ENCODE measurements at regions not wholly inside any gene's neighbourhood (a gene's known extent, or its start where the extent isn't known, plus 50 kb on each side); places are given as distances from the start of the nearest gene placed in this dataset.
"Not testable (repeated sequence)": the region's sequence is repeated elsewhere in the genome, so short reads cannot be mapped to it uniquely, and the experiment has no call there.

GRCh38 chrX:122835886-122836285, 348.2 kb upstream of the GRIA3 start:
- no peak for DNase-seq

DNA sequence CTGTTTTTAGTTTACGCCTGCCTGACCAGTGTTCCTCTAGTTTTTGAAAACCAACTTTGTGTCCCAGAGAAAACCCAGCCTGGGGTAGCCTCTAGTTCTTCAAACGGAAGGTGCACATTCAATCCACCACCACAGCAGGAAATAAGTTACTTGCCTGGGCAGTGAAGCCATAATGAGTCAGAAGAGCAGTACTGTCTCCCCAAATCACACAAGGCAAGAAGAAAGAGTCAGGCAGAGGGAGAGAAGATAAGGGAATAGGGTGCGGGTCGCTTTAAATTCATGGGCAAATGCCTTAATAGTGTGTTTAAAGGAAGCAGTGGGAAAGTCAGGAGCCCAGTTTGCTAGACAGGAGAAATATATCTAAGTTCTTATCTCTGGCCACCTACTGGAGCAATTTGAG, 333.8 kb upstream of the GRIA3 start:
- no peak for DNase-seq

GRCh38 chrX:122856205-122856604, 327.9 kb upstream of the GRIA3 start:
- DNase-seq: no peak

GRCh38 chrX:122857734-122858133, 326.3 kb upstream of the GRIA3 start:
- DNase-seq: no peak

DNA sequence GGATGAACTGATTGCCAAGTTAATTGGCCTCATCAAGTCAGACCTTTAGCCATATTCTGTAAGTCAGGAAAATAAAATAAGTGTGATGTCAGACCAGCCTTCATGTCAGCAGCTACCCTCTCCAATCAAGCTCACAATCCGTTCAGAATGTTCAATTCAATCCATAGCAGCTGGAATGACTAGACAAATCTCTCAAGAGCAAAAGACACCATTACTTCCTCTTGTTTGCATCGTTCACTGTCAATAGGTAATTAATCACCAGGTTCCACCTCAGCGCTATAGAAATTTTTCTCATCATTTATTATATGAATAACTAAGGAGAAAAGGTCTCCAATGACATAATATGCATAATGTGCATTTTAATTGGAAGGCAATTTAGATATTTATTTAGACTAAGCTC, 321.0 kb upstream of the GRIA3 start:
- DNase-seq: no peak

DNA sequence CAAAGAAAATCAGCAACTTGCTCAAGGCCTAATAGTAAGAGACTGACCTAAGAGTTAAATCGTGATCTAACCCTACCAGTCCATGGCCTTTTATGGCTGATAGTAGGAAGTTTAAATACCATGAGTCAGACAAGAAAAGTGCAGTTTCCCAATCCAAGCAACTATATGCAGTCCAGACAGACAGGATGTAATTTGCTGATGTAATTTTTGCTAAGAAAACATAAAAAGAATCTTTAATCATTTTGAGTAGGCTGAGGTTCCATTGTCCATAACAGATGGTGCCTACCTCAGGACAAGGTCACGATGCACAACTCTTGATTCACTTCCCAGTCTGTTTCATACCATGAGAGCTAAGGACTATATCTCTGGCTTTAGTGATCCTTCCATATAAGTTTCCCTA, 317.5 kb upstream of the GRIA3 start:
- DNase-seq: no peak

DNA sequence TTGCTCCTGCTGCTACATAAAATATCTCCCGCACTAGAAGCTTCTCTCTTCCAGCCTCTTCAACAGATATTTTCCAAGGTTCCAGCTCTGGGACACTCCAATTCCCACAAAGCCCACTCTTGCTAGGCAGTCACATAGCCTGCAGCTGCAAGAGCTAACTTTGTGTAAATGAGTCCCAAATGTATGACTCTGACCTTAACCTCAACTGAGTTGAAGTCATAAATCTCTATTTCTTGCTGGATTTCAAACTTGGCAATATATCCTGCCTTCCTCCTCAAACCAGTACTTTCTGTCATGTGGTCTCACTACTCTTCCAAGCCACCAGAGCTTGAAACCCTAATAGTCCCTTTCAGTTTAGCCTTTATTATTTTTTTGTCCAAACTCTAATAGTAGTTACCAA, 315.4 kb upstream of the GRIA3 start:
- no peak for DNase-seq

- no peak for DNase-seq
These were observed 314.9 kb upstream of the GRIA3 start for GRCh38 chrX:122869171-122869570.

GRCh38 chrX:122878269-122878668, 305.8 kb upstream of the GRIA3 start:
- no peak for DNase-seq

GRCh38 chrX:122880952-122881351, 303.1 kb upstream of the GRIA3 start:
- no peak for DNase-seq

GRCh38 chrX:122890729-122891128, 293.3 kb upstream of the GRIA3 start:
- no peak for DNase-seq

DNA sequence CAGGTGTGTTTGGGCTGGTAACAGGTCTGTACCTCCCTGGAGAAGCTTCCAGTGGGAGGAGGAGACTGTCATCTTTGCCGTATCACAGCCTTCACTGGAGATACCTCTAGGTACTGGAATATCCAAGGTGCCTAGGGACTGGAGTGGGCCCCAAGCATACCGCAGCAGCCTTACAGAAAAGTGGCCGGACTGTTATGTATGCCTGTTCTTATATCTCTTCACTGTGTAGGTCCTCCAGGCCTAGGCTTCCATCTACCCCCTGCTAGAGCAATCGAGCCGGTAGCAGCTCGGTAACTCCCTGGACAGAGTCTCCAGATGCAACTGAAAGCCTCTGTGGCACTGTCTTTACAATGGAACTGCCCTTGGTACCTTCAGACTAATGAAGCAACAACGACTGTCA, 277.4 kb upstream of the GRIA3 start:
- DNase-seq: no peak

DNA sequence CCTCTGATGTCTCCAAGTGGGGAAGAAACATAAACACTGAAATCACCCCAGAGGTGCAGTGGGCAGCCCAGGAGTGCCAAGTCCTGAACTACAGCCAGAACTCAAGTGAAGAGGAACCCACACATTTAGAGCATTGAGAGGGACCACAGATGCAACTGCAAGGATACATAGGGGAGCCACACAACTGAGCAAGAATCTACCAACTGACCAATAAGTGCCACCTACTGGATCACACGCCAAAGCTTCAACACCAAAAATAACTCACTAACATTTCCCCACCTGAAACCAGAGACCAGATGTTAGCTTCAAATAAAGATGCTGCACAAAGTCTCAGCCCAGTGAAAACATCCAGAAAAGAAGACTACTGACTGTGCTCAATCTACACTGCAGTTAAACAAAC, 276.7 kb upstream of the GRIA3 start:
- no peak for DNase-seq

- no peak for DNase-seq
These were observed 273.4 kb upstream of the GRIA3 start for GRCh38 chrX:122910697-122911096.

DNA sequence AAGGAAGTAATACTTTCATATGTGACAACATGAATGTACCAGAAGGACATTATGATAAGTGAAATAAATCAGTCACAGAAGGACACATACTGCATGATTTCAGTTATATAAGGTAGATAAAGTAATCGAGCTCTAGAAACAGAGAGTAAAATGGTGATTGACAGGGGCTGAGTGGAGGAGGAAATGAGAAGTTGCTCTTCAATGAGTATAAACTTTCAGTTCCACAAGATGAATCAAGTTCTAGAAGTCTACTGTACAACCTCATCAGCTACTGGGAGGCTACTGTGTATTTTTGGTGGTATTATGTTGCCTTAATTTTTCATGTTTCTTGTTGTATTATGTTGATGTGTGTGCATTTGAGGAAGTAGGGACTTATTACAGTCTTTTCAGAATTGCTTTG, 270.9 kb upstream of the GRIA3 start:
- no peak for DNase-seq

GRCh38 chrX:122913764-122914163, 270.3 kb upstream of the GRIA3 start:
- DNase-seq: no peak

DNA sequence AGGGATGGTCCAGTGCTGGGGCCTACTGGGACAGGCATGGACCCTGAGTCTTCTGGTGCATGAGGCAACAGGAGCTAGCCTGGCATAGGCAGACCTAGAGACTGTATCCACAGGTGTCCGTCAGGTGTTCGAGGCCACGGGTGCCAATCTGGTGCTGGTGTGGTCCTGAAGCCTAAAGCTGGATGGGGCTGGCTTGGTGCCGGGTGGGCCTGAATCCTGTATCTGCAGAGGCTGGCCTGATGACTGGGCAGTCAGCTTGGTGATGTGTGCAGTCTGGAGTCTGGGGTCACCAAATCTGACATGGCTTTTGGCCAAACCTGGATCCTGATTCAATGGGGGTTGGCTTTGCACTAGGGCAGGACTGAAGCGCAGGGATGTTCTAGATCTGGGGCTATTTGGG, 269.8 kb upstream of the GRIA3 start:
- no peak for DNase-seq

DNA sequence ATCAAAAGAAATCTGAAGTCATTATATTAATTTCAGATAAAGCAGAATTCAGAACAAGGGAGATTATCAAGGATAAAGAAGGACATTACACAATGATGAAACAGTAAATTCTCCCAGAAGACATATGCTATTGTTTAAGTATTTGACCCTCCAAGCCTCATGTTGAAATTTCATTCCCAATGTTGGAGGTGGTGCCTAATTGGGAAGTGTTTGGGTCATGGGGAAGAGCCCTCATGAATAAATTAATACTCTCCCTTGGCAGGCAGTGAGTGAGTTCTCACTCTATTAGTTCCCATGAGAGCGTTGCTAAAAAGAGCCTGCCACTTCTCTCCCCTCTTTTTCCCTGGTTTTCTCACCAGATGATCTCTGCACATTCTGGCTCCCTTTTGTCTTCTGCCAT, 249.9 kb upstream of the GRIA3 start:
- no peak for DNase-seq

DNA sequence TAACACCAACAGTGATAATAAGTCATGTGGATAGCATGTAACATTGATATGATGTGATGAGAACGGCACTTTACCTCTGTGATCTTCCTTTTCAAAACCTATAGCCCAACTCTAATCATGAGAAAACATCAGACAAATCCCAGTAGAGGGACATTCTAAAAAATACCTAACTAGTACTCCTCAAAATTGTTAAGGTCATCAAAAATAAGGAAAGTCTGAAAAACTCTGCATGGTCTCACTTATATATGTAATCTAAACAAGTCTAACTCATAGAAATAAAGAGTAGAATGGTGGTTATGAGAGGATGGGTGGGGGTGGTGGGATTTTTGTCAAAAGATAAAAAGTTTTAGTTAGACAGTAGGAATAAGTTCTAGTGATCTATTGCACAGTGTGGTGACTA, 243.9 kb upstream of the GRIA3 start:
- DNase-seq: no peak

DNA sequence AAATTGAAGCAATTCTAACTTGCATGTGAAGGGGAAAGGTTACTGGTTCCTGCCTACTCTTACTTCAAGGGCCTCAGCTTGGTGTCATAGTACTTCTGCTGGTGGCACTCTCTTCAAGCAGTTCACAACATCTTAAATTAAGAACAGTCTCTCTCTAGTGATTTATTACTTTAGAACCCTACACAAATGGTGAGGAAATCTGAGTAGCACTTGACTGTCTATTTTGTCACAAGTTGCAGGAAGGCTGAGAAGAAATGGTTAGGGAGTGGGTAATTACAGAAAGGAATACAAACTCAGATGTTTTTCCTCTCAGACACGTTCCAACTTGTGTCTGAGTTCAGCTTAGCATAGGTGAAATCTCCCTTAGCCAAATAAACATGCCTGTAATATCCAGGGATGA, 242.3 kb upstream of the GRIA3 start:
- no peak for DNase-seq

GRCh38 chrX:122943918-122944317, 240.2 kb upstream of the GRIA3 start:
- no peak for DNase-seq

GRCh38 chrX:122945328-122945727, 238.8 kb upstream of the GRIA3 start:
- DNase-seq: no peak

DNA sequence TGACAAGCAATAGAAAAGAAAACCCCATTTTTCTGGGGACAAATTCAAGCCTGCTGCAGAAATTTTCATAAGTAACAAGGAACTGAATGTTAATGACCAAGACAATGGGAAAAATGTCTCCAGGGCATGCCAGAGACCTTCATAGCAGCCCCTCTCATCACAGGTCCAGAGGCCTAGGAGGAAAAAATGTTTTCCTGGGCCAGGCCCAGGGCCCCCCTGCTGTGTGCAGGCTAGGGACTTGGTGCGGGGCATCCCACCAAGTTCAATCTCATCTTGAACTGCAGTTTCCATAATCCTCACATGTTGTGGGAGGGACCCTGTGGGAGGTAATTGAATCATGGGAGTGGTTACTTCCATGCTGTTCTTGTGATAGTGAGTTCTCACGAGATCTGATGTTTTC, 211.5 kb upstream of the GRIA3 start:
- no peak for DNase-seq

GRCh38 chrX:122982521-122982920, 201.6 kb upstream of the GRIA3 start:
- DNase-seq: no peak

DNA sequence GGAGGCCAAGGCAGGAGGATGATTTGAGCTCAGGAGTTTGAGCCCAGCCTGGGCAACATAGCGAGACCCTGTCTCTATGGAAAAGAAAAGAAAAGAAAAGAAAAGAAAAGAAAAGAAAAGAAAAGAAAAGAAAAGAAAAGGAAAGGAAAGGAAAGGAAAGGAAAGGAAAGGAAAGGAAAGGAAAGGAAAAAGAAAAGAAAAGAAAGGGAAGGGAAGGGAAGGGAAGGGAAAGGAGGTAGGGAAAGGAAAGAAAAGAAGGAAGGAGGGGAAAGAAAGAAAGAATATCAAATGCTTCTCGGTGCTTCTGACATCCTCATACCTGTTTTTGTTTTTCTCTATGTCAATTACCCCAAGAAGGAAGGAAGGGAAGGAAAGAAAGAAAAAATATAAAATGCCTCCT, 181.2 kb upstream of the GRIA3 start:
- DNase-seq: not testable (repeated sequence)

DNA sequence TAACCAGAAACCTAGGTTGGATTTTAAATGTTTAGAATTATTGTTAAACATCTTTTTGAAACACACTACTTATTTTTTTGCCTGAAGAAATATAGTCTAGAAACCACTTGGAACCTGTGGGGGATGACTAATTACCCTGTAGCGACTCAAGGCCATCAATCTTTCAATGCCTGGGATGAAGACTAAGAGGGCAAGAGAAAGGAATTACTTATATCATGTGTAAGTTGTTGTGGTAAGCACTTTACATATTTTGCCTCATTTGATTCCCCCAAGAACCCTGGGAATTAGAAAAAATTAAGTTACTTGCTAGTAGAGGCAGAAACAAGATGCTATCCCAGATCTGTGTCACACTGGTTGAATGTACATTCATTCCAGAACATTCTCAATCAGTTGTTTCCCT, 170.9 kb upstream of the GRIA3 start:
- DNase-seq: no peak

Data from GF-D8 (cell line).